Kidney (tissue), 13 donors: ENCODE measurements at regions not wholly inside any gene's neighbourhood (a gene's known extent, or its start where the extent isn't known, plus 50 kb on each side); places are given as distances from the start of the nearest gene placed in this dataset.

ENCODE experiments used
- DNase-seq, 5 donors: peaks; one replicate each; pipeline ENCODE4 v3.0.0-alpha.2; 2013 to 2020
- FAIRE-seq: peaks from 2 replicates; lab custom pipeline; 2012; peaks lifted over from hg19 to GRCh38; lab: Jason Lieb, UNC
- H3K27ac ChIP-seq, 2 donors: one replicate each; pipeline ENCODE4 v1.7.0; 2013; ENCODE audit warnings: low read depth in 2 of 2, low read length in 2 of 2, inconsistent platforms in 1 of 2
- H3K27me3 ChIP-seq: one replicate; pipeline ENCODE4 v1.7.1; 2013; ENCODE audit warnings: low read length, inconsistent platforms; ENCODE audit not compliant: control insufficient read depth, insufficient read depth
- H3K36me3 ChIP-seq, 3 donors: one replicate each; pipeline versions ENCODE4 v1.7.0 to v1.7.1; 2013; ENCODE audit warnings: low read length in 3 of 3, control low read depth in 1 of 3, inconsistent platforms in 1 of 3; ENCODE audit not compliant: insufficient read depth in 3 of 3, control insufficient read depth in 2 of 3
- H3K4me1 ChIP-seq, 3 donors: one replicate each; pipeline versions ENCODE4 v1.7.0 to v1.7.1; 2013; ENCODE audit warnings: low read length in 3 of 3, inconsistent platforms in 1 of 3, low read depth in 1 of 3; ENCODE audit not compliant: control insufficient read depth in 2 of 3, insufficient read depth in 2 of 3
- H3K4me3 ChIP-seq, 3 donors: one replicate each; pipeline versions ENCODE4 v1.7.0 to v1.8.1; 2013; ENCODE audit warnings: low read length in 3 of 3, control low read depth in 1 of 3, inconsistent platforms in 1 of 3
- H3K9ac ChIP-seq, 3 donors: one replicate each; pipeline versions ENCODE4 v1.7.0 to v1.7.1; 2013; ENCODE audit warnings: low read length in 3 of 3, control low read depth in 1 of 3, inconsistent platforms in 1 of 3
- H3K9me3 ChIP-seq, 3 donors: one replicate each; pipeline versions ENCODE4 v1.7.0 to v1.7.1; 2013; ENCODE audit warnings: low read length in 3 of 3, control low read depth in 1 of 3, inconsistent platforms in 1 of 3; ENCODE audit not compliant: control insufficient read depth in 2 of 3, insufficient read depth in 1 of 3
- intact Hi-C: fragments of 100-400 bp; cut with DNase I; formaldehyde crosslinking; loops from one replicate; pipeline ENCODE4 v1.11.1; 2022
- TF ChIP-seq, protein P1 (sequence below): IDR thresholded peaks from 3 replicates; pipeline ENCODE4 v1.5.1; 2012; ENCODE audit warnings: mild to moderate bottlenecking, moderate library complexity, borderline replicate concordance; ENCODE audit not compliant: insufficient read depth; ENCODE audit errors: extremely low read depth
- donor health status: control.
- donor health status: control.
- donor health status: control.
- donor health status: control.
- donor health status: control.
- donor health status: DM: yes; HTN: yes; CAD: no.
- donor health status: Normal renal cell carcinoma (clear cell type).

DNA sequence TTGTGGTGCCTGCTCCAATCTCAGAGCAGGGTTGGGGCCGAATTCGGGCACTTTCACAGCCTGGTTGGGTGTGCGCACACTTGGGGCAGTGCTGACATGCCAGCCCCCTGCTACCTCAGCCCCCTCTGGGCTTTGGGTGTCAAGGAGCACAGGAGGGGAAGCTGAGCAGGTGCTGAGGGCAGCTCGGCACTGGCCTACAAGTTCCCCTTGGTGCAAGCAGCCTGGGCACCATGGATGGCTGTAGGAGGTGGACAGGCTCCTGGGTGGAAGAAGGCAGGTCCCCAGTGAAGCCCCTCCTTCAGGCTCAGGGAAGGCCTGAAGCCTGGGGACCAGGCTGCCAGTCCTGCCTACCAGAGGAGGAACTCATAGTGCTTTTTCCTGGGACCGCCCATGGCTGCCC, 326.6 kb downstream of the NDFIP2 start:
- H3K27me3 ChIP-seq = no peaks in the 10 kb centered on the region
- TF ChIP-seq, protein P1, sequence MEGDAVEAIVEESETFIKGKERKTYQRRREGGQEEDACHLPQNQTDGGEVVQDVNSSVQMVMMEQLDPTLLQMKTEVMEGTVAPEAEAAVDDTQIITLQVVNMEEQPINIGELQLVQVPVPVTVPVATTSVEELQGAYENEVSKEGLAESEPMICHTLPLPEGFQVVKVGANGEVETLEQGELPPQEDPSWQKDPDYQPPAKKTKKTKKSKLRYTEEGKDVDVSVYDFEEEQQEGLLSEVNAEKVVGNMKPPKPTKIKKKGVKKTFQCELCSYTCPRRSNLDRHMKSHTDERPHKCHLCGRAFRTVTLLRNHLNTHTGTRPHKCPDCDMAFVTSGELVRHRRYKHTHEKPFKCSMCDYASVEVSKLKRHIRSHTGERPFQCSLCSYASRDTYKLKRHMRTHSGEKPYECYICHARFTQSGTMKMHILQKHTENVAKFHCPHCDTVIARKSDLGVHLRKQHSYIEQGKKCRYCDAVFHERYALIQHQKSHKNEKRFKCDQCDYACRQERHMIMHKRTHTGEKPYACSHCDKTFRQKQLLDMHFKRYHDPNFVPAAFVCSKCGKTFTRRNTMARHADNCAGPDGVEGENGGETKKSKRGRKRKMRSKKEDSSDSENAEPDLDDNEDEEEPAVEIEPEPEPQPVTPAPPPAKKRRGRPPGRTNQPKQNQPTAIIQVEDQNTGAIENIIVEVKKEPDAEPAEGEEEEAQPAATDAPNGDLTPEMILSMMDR = no peak
- DNase-seq (peak in 1 of 5 donors; percentile 57), FAIRE-seq (no peak)
- H3K36me3 ChIP-seq = no peaks in the 10 kb centered on the region
- intact Hi-C loops = no loop called here
- no peak overlapping the region for H3K4me3 ChIP-seq
- no peaks in the 10 kb centered on the region for H3K9me3 ChIP-seq
- no peak overlapping the region for H3K27ac ChIP-seq
- no peak overlapping the region for H3K9ac ChIP-seq
- H3K4me1 ChIP-seq = no peaks in the 10 kb centered on the region

GRCh38 chr13:79806821-79807220, 325.9 kb downstream of the NDFIP2 start:
- TF ChIP-seq, protein P1 = no peak
- H3K27ac ChIP-seq = no peak overlapping the region
- no peaks in the 10 kb centered on the region for H3K9me3 ChIP-seq
- no peak for DNase-seq
- no peak overlapping the region for H3K9ac ChIP-seq
- FAIRE-seq = no peak
- H3K36me3 ChIP-seq = no peaks in the 10 kb centered on the region
- no peaks in the 10 kb centered on the region for H3K4me1 ChIP-seq
- no peak overlapping the region for H3K4me3 ChIP-seq
- intact Hi-C loops = no loop called here
- no peaks in the 10 kb centered on the region for H3K27me3 ChIP-seq

DNA sequence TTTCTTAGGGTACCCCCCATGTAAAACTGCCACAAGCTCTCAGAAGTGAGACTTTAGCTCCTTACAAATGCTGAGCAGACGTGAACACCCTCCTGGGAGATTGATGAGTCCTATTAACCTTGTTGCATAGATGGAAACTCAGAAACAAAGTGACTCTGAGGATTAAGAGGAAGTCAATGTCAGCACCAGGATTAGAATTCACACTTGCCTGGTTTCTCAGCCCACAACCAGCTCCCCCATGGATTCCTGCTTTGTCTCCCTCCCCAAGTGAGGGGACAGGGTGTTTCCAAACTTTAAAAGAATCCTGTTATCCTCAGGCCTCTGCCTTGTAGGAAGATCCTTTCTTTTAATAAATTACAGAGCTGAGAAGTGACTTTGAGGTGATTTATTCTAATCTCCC, 324.4 kb downstream of the NDFIP2 start:
- Histone ChIP-seq H3K9me3 (no peaks in the 10 kb centered on the region), H3K36me3 (no peaks in the 10 kb centered on the region), H3K27ac (no peak overlapping the region), H3K27me3 (no peaks in the 10 kb centered on the region), H3K4me1 (no peaks in the 10 kb centered on the region), H3K4me3 (no peak overlapping the region), H3K9ac (no peak overlapping the region)
- intact Hi-C loops = no loop called here
- FAIRE-seq (no peak), DNase-seq (no peak)
- TF ChIP-seq, protein P1 = no peak

DNA sequence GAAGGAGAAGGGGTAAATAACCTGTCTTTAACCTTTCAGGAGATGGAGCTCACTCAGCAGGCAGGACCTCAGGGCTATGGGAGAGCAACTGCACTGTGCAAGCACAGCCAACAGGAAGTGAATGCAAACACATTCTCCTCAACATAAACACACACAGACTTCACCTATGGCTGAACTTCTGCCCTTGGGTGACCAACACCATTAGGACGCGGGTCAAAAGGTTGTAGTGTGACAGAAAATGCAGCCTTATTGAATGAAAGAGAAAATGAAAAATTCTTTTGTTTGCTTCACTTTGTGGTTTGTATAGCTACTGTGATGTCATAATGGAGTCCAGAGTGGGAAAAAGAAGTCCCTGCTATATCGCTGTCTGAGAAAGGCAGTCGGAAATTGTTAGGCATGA, 323.0 kb downstream of the NDFIP2 start:
- TF ChIP-seq, protein P1 = no peak
- intact Hi-C loops = no loop called here
- Histone ChIP-seq H3K9me3 (no peaks in the 10 kb centered on the region), H3K27me3 (no peaks in the 10 kb centered on the region), H3K4me3 (no peak overlapping the region), H3K27ac (no peak overlapping the region), H3K36me3 (no peaks in the 10 kb centered on the region), H3K4me1 (no peaks in the 10 kb centered on the region), H3K9ac (no peak overlapping the region)
- DNase-seq = no peak
- FAIRE-seq = no peak
